ENCODE measurements at regions not wholly inside any gene's neighbourhood (a gene's known extent, or its start where the extent isn't known, plus 50 kb on each side); places are given as distances from the start of the nearest gene placed in this dataset.

DNA sequence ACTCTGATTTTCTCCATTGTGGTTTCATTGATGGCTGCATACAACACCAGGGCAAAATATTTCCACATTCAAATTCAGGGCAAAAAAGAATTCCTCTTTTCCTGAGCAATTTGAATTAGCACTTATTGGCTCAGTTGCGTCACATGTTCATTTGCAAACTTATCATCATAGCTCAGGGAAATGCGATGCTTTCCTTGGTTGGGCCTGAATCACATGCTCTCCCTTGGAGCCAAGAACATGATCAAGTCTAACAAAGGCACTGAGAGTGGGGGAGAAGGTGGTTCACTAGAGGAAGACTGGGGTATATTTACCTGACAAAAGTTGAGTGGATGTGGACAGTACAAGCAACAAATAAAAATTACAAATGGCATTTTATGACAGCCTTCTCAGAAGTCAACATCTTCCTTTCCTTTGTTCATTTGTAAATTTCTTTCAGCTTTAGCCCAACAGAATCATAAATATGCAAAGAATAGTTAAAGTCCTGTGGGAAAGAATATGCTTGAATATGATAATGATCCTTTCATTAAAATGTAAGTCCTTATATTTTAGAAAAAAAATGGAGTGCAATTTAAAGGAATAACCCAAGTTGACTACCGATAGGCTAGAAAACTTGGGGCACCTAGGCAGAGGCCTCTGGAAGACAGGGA, 277.2 kb downstream of the NEDD1 start:
- H3K9me3 ChIP-seq (ENCODE audit: control insufficient read depth in 1 of 2, insufficient read depth in 1 of 2, low read depth in 1 of 2, low read length in 2 of 2), result no peaks in the 10 kb centered on the region
- intact Hi-C loops (cut with micrococcal nuclease), result no loop called here
- DNase-seq (ENCODE audit: low read depth, low spot score), result no peak
- no peaks in the 10 kb centered on the region for H3K4me1 ChIP-seq (ENCODE audit: control insufficient read depth in 1 of 2, insufficient read depth in 2 of 2, low read length in 2 of 2)
- no peaks in the 10 kb centered on the region; the same call in 1 of the 2 replicates for H4K20me1 ChIP-seq (ENCODE audit: insufficient read depth)
- no peak for ATAC-seq
- H3K4me2 ChIP-seq (ENCODE audit: low read length), result no peak overlapping the region
- no peak overlapping the region for H2AFZ ChIP-seq (ENCODE audit: low read depth, low read length, poor library complexity, severe bottlenecking)
- H3K27ac ChIP-seq (ENCODE audit: low read depth, low read length), result no peak overlapping the region
- TF ChIP-seq SIN3A (IDR thresholded peaks at IDR 0.05; ENCODE audit: low read depth) (no peak), CEBPB (IDR thresholded peaks at IDR 0.05; ENCODE audit: low read depth) (no peak), POLR2A (IDR thresholded peaks at IDR 0.05; ENCODE audit: borderline replicate concordance, extremely low read depth, insufficient read depth, insufficient read length) (no peak), ZNF274 (IDR thresholded peaks at IDR 0.05; ENCODE audit: low read depth, low read length) (no peak), EZH2 (IDR thresholded peaks at IDR 0.05) (no peak), SP1 (IDR thresholded peaks at IDR 0.05; ENCODE audit: low read depth) (no peak), POLR2AphosphoS5 (IDR thresholded peaks at IDR 0.05; ENCODE audit: low read depth, low read length) (no peak), EZH2phosphoT487 (IDR thresholded peaks at IDR 0.05; ENCODE audit: borderline replicate concordance) (no peak), ELF1 (IDR thresholded peaks at IDR 0.05; ENCODE audit: borderline replicate concordance, low read depth) (no peak), ZFX (IDR thresholded peaks at IDR 0.05) (no peak), YY1 (IDR thresholded peaks at IDR 0.05; ENCODE audit: extremely low read depth, insufficient replicate concordance, low read depth, low read length) (no peak), EGR1 (IDR thresholded peaks at IDR 0.05; ENCODE audit: low read depth) (no peak), RAD21 (IDR thresholded peaks at IDR 0.05; ENCODE audit: low read depth) (no peak), TCF7L2 (IDR thresholded peaks at IDR 0.05; ENCODE audit: borderline replicate concordance, extremely low read depth, insufficient read depth, insufficient read length) (no peak)
- TF ChIP-seq, protein P1, sequence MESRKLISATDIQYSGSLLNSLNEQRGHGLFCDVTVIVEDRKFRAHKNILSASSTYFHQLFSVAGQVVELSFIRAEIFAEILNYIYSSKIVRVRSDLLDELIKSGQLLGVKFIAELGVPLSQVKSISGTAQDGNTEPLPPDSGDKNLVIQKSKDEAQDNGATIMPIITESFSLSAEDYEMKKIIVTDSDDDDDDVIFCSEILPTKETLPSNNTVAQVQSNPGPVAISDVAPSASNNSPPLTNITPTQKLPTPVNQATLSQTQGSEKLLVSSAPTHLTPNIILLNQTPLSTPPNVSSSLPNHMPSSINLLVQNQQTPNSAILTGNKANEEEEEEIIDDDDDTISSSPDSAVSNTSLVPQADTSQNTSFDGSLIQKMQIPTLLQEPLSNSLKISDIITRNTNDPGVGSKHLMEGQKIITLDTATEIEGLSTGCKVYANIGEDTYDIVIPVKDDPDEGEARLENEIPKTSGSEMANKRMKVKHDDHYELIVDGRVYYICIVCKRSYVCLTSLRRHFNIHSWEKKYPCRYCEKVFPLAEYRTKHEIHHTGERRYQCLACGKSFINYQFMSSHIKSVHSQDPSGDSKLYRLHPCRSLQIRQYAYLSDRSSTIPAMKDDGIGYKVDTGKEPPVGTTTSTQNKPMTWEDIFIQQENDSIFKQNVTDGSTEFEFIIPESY (IDR thresholded peaks at IDR 0.05; ENCODE audit: extremely low read depth, insufficient replicate concordance, low read length), result no peak
- TF ChIP-seq, protein P2, sequence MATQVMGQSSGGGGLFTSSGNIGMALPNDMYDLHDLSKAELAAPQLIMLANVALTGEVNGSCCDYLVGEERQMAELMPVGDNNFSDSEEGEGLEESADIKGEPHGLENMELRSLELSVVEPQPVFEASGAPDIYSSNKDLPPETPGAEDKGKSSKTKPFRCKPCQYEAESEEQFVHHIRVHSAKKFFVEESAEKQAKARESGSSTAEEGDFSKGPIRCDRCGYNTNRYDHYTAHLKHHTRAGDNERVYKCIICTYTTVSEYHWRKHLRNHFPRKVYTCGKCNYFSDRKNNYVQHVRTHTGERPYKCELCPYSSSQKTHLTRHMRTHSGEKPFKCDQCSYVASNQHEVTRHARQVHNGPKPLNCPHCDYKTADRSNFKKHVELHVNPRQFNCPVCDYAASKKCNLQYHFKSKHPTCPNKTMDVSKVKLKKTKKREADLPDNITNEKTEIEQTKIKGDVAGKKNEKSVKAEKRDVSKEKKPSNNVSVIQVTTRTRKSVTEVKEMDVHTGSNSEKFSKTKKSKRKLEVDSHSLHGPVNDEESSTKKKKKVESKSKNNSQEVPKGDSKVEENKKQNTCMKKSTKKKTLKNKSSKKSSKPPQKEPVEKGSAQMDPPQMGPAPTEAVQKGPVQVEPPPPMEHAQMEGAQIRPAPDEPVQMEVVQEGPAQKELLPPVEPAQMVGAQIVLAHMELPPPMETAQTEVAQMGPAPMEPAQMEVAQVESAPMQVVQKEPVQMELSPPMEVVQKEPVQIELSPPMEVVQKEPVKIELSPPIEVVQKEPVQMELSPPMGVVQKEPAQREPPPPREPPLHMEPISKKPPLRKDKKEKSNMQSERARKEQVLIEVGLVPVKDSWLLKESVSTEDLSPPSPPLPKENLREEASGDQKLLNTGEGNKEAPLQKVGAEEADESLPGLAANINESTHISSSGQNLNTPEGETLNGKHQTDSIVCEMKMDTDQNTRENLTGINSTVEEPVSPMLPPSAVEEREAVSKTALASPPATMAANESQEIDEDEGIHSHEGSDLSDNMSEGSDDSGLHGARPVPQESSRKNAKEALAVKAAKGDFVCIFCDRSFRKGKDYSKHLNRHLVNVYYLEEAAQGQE (IDR thresholded peaks at IDR 0.05; ENCODE audit: low read depth), result no peak
- TF ChIP-seq, protein P3, sequence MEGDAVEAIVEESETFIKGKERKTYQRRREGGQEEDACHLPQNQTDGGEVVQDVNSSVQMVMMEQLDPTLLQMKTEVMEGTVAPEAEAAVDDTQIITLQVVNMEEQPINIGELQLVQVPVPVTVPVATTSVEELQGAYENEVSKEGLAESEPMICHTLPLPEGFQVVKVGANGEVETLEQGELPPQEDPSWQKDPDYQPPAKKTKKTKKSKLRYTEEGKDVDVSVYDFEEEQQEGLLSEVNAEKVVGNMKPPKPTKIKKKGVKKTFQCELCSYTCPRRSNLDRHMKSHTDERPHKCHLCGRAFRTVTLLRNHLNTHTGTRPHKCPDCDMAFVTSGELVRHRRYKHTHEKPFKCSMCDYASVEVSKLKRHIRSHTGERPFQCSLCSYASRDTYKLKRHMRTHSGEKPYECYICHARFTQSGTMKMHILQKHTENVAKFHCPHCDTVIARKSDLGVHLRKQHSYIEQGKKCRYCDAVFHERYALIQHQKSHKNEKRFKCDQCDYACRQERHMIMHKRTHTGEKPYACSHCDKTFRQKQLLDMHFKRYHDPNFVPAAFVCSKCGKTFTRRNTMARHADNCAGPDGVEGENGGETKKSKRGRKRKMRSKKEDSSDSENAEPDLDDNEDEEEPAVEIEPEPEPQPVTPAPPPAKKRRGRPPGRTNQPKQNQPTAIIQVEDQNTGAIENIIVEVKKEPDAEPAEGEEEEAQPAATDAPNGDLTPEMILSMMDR (IDR thresholded peaks at IDR 0.05 in 2 of 3, conservative IDR thresholded peaks at IDR 0.05 in 1 of 3; ENCODE audit: borderline replicate concordance in 1 of 3, insufficient read depth in 1 of 3, low read depth in 2 of 3, low read length in 2 of 3), result no peak
- TF ChIP-seq, protein P4, sequence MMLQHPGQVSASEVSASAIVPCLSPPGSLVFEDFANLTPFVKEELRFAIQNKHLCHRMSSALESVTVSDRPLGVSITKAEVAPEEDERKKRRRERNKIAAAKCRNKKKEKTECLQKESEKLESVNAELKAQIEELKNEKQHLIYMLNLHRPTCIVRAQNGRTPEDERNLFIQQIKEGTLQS (IDR thresholded peaks at IDR 0.05), result no peak
- TF ChIP-seq, protein P5, sequence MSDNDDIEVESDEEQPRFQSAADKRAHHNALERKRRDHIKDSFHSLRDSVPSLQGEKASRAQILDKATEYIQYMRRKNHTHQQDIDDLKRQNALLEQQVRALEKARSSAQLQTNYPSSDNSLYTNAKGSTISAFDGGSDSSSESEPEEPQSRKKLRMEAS (IDR thresholded peaks at IDR 0.05), result no peak
- no TSS peak for BruUV-seq (replicated peaks)
- no peaks in the 10 kb centered on the region for H3K36me3 ChIP-seq (ENCODE audit: control insufficient read depth in 1 of 2, insufficient read depth in 2 of 2, low read length in 2 of 2)
- no peak overlapping the region for H3K4me3 ChIP-seq (replicated peaks in 1 of 2; ENCODE audit: low read depth in 1 of 2, low read length in 2 of 2)
- RAD21 ChIA-PET (ENCODE audit: low non-redundant PET in 1 of 2, low total read pairs in 2 of 2, uncharacterized antibody in 2 of 2, unreplicated experiment in 2 of 2), result no interaction called here
- CTCF ChIA-PET, result no interaction called here
- no peak overlapping the region for H3K9ac ChIP-seq (ENCODE audit: low read length)
- POLR2A ChIA-PET, result no interaction called here
- no peaks in the 10 kb centered on the region for H3K9me2 ChIP-seq (ENCODE audit: insufficient read depth)
- H3K27me3 ChIP-seq (ENCODE audit: insufficient read depth, low read length), result no peaks in the 10 kb centered on the region
- no peaks in the 10 kb centered on the region for H3K79me2 ChIP-seq (ENCODE audit: insufficient read depth, low read length)

All from HCT116 (cell line).